ENCODE measurements at regions not wholly inside any gene's neighbourhood (a gene's known extent, or its start where the extent isn't known, plus 50 kb on each side); places are given as distances from the start of the nearest gene placed in this dataset.
A peak's percentile ranks its signal among the peaks of the same experiment; 100 is the strongest.

DNA sequence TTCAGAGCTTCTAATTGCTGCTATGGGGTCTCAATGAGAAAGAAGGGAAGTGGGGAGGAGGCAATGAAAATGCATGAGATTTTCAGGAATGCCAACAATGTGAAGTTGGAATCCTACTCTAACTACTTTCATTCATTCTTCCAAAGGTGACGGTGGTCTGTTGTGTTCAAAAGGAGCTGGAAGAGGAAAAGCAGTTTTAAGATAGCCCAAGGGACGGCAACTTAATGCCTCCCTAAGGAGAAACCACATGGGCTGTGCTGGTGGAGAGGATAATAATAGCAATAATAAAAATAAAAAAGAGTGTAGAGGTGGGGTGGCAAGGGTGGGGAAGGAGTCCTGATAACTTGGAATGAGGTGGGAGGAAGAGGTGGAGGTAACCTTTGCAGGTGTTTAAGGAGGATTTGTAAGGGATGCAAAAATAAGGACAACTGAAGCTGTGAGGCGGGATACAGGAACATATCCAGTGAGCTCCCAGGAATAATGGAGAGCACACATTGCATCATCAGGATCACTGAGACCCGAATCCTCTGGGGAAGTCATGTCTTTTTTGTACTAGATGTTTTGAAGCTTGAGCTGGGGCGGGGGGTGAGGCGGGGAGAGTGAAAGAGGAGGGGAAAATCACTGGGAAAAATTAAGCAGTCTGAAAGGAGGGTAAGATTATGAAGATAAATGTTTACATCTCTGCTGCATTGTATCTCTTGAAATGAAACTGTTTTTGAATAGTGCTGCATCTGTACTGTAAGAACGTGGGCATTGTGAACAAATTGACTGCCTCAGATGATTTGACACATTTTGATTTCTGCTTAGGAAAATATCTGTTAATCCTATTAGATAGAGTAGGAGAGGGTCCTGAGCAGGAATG is 120.1 kb upstream of the TMEM161B start:
- Histone ChIP-seq H3K56ac (ENCODE audit: insufficient read length, low read depth, low read length) (no peak overlapping the region), H2BK12ac (ENCODE audit: insufficient read length, low read depth, low read length) (peak overlapping the region; percentile 38), H2BK20ac (ENCODE audit: low read depth, low read length, poor library complexity, severe bottlenecking) (no peak overlapping the region), H3K4me2 (ENCODE audit: insufficient read depth, insufficient read length, low read length) (peak overlapping the region; percentile 39), H4K8ac (replicated peaks; ENCODE audit: insufficient read length, low read depth, low read length) (no peak overlapping the region), H2AK5ac (ENCODE audit: insufficient read length, low read length) (no peak overlapping the region), H4K20me1 (ENCODE audit: control insufficient read depth, insufficient read depth, insufficient read length) (no peaks in the 10 kb centered on the region), H3K23ac (ENCODE audit: insufficient read length, low read depth, low read length) (no peak overlapping the region), H3K79me2 (ENCODE audit: insufficient read depth, low read length) (no peaks in the 10 kb centered on the region), H2AFZ (ENCODE audit: low read length) (peak overlapping the region; percentile 54), H4K91ac (ENCODE audit: insufficient read length, low read depth, low read length) (no peak overlapping the region), H2BK15ac (ENCODE audit: low read depth, low read length) (no peak overlapping the region; the same call in 1 of the 2 replicates), H3K23me2 (ENCODE audit: insufficient read length, low read depth, low read length, poor library complexity, severe bottlenecking) (no peaks in the 10 kb centered on the region), H3K18ac (ENCODE audit: insufficient read length, low read depth, low read length) (peak overlapping the region; percentile 91), H3K79me1 (ENCODE audit: insufficient read depth, low read depth, low read length, poor library complexity, severe bottlenecking) (no peaks in the 10 kb centered on the region), H2BK120ac (ENCODE audit: low read depth, low read length, poor library complexity, severe bottlenecking) (no peak overlapping the region), H4K5ac (ENCODE audit: insufficient read length, low read depth, low read length) (no peak overlapping the region), H3T11ph (ENCODE audit: low read length) (peak overlapping the region; percentile 89), H3K14ac (ENCODE audit: insufficient read depth, low read length) (peak overlapping the region; percentile 72; the same call in 1 of the 2 replicates), H3K4me1 (ENCODE audit: insufficient read depth, low read length) (peaks cover 30% of the 10 kb centered on the region), H3K9ac (ENCODE audit: extremely low read depth, insufficient read length, low read length) (no peak overlapping the region), H3K27ac (ENCODE audit: insufficient read length, low read depth, low read length) (peak overlapping the region; percentile 99), H2BK5ac (ENCODE audit: insufficient read length, low read length) (peak overlapping the region; percentile 71), H3K4ac (ENCODE audit: low read depth, low read length) (no peak overlapping the region; the same call in 1 of the 2 replicates), H3K27me3 (ENCODE audit: insufficient read depth, low read length) (no peaks in the 10 kb centered on the region; the same call in 1 of the 2 replicates), H3K9me3 (ENCODE audit: control insufficient read depth, low read depth, low read length) (no peaks in the 10 kb centered on the region)
- no peaks in the 10 kb centered on the region for H3K27me3 Mint-ChIP-seq (ENCODE audit: low read depth)
- H3K4me1 Mint-ChIP-seq = peaks cover 54 to 67% of the 10 kb centered on the region in 2 experiments
- TF ChIP-seq, protein P1, sequence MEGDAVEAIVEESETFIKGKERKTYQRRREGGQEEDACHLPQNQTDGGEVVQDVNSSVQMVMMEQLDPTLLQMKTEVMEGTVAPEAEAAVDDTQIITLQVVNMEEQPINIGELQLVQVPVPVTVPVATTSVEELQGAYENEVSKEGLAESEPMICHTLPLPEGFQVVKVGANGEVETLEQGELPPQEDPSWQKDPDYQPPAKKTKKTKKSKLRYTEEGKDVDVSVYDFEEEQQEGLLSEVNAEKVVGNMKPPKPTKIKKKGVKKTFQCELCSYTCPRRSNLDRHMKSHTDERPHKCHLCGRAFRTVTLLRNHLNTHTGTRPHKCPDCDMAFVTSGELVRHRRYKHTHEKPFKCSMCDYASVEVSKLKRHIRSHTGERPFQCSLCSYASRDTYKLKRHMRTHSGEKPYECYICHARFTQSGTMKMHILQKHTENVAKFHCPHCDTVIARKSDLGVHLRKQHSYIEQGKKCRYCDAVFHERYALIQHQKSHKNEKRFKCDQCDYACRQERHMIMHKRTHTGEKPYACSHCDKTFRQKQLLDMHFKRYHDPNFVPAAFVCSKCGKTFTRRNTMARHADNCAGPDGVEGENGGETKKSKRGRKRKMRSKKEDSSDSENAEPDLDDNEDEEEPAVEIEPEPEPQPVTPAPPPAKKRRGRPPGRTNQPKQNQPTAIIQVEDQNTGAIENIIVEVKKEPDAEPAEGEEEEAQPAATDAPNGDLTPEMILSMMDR (conservative IDR thresholded peaks at IDR 0.05) = no peak
- H3K4me3 Mint-ChIP-seq = peak overlapping the region; percentile 10 to 43; a peak in 4 of 5 replicates
- H3K9me3 Mint-ChIP-seq = no peaks in the 10 kb centered on the region; a peak in 1 of 5 replicates
- H3K36me3 Mint-ChIP-seq (ENCODE audit: insufficient read depth in 1 of 3, low read depth in 3 of 3) = no peaks in the 10 kb centered on the region
- no CpG with 5 or more reads among the region's 7 CpGs for WGBS (ENCODE audit: extremely low coverage, insufficient read length, low lambda C conversion rate)
- H3K27ac Mint-ChIP-seq = peak overlapping the region; percentile 91 to 99 (median 98)
- no peak for DNase-seq
